ENCODE measurements at regions not wholly inside any gene's neighbourhood (a gene's known extent, or its start where the extent isn't known, plus 50 kb on each side); places are given as distances from the start of the nearest gene placed in this dataset.

GRCh38 chr3:83302091-83302490 is 1540.6 kb upstream of the GBE1 start:
- H3K4me1 Mint-ChIP-seq = no peaks in the 10 kb centered on the region
- no peaks in the 10 kb centered on the region for H3K27me3 Mint-ChIP-seq (ENCODE audit: low read depth in 3 of 3)
- peaks cover 8 to 46% (median 20%) of the 10 kb centered on the region in 6 donors for H3K9me3 Mint-ChIP-seq
- no peak overlapping the region for H3K4me3 Mint-ChIP-seq
- no peak for DNase-seq
- H3K27ac Mint-ChIP-seq = no peak overlapping the region
- no peaks in the 10 kb centered on the region for H3K36me3 Mint-ChIP-seq

- peaks cover 5 to 39% (median 31%) of the 10 kb centered on the region in 6 donors for H3K9me3 Mint-ChIP-seq
- DNase-seq = no peak
- no peaks in the 10 kb centered on the region for H3K27me3 Mint-ChIP-seq (ENCODE audit: low read depth in 3 of 3)
- H3K36me3 Mint-ChIP-seq = no peaks in the 10 kb centered on the region
- H3K4me1 Mint-ChIP-seq = no peaks in the 10 kb centered on the region
- no peak overlapping the region for H3K27ac Mint-ChIP-seq
- H3K4me3 Mint-ChIP-seq = no peak overlapping the region
These were observed 1556.2 kb upstream of the GBE1 start for GRCh38 chr3:83317605-83318004.

DNA sequence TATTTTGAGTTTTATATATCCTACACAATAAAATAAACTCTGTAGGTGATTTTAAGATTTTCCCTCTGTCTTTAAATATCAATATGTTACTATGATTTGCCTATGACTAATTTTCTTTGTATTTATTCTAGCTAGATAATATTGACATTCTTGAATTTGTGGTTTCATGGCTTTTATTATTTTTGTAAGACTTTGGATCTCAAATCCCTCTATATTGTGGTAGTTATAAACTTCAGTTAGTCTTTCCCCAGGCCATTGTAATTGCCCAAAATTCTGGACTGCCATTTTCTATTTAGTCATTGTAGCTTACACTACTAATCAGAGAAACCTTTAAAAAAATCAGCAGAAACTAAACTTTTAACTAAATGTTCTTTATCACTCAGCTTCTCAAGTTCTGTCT is 1559.3 kb upstream of the GBE1 start:
- H3K4me3 Mint-ChIP-seq = no peak overlapping the region
- no peak for DNase-seq
- no peak overlapping the region for H3K27ac Mint-ChIP-seq
- H3K27me3 Mint-ChIP-seq (ENCODE audit: low read depth in 3 of 3) = peaks cover 0 to 2% (median 0%) of the 10 kb centered on the region in 3 donors
- peaks cover 7 to 52% (median 41%) of the 10 kb centered on the region in 6 donors for H3K9me3 Mint-ChIP-seq
- H3K36me3 Mint-ChIP-seq = peaks cover 0 to 2% (median 0%) of the 10 kb centered on the region in 3 donors
- H3K4me1 Mint-ChIP-seq = no peaks in the 10 kb centered on the region

- Mint-ChIP-seq H3K27me3 (ENCODE audit: low read depth in 3 of 3) (peaks cover 0 to 3% (median 0%) of the 10 kb centered on the region in 3 donors), H3K9me3 (peaks cover 7 to 55% (median 42%) of the 10 kb centered on the region in 6 donors), H3K4me1 (no peaks in the 10 kb centered on the region), H3K4me3 (no peak overlapping the region), H3K27ac (no peak overlapping the region), H3K36me3 (peaks cover 0 to 5% (median 0%) of the 10 kb centered on the region in 3 donors)
- DNase-seq = no peak
These were observed 1560.0 kb upstream of the GBE1 start for GRCh38 chr3:83321457-83321856.

DNA sequence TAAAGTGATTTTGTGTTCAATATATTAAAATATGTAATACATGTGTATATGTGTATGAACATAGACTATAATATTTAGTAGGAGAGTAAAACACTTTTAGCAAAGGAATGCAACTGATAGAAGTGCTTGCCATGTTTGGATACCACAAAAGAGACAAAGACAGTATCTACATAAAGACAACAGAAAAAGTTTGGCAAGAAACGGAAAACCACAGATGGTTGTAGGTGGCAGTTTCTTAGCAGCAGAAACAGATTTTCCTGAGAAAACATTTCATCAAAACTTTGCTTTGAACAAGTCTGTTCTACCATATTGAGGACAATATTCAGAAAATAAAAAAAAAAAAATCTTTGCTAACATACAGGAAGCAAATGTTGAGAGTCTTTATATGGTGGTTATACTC is 1560.4 kb upstream of the GBE1 start:
- Mint-ChIP-seq H3K27ac (no peak overlapping the region), H3K36me3 (peaks cover 0 to 5% (median 0%) of the 10 kb centered on the region in 3 donors), H3K9me3 (peaks cover 7 to 55% (median 42%) of the 10 kb centered on the region in 6 donors), H3K4me3 (no peak overlapping the region), H3K27me3 (ENCODE audit: low read depth in 3 of 3) (peaks cover 0 to 3% (median 0%) of the 10 kb centered on the region in 3 donors), H3K4me1 (no peaks in the 10 kb centered on the region)
- no peak for DNase-seq

DNA sequence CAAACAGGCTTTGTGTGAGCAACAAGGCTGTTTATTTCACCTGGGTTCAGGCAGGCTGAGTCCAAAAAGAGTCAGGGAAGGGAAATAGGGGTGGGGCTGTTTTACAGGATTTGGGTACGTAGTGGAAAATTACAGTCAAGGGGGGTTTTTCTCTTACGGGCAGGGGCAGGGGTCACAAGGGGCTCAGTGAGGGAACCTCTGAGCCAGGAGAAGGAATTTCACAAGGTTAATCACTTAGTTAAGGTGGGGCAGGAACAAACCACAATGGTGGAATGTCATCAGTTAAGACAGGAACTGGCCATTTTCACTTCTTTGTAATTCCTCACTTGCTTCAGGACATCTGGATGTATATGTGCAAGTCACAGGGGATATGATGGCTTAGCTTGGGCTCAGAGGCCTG is 1592.8 kb upstream of the GBE1 start:
- peaks cover 20 to 74% (median 47%) of the 10 kb centered on the region in 6 donors for H3K9me3 Mint-ChIP-seq
- no peak for DNase-seq
- no peak overlapping the region for H3K27ac Mint-ChIP-seq
- no peaks in the 10 kb centered on the region for H3K4me1 Mint-ChIP-seq
- peaks cover 0 to 2% (median 0%) of the 10 kb centered on the region in 3 donors for H3K27me3 Mint-ChIP-seq (ENCODE audit: low read depth in 3 of 3)
- peaks cover 0 to 9% (median 4%) of the 10 kb centered on the region in 3 donors for H3K36me3 Mint-ChIP-seq
- H3K4me3 Mint-ChIP-seq = no peak overlapping the region

- peaks cover 20 to 80% (median 42%) of the 10 kb centered on the region in 6 donors for H3K9me3 Mint-ChIP-seq
- H3K36me3 Mint-ChIP-seq = peaks cover 0 to 4% (median 0%) of the 10 kb centered on the region in 3 donors
- H3K27ac Mint-ChIP-seq = no peak overlapping the region
- no peak for DNase-seq
- no peaks in the 10 kb centered on the region for H3K4me1 Mint-ChIP-seq
- H3K4me3 Mint-ChIP-seq = no peak overlapping the region
- H3K27me3 Mint-ChIP-seq (ENCODE audit: low read depth in 3 of 3) = peaks cover 1 to 3% (median 2%) of the 10 kb centered on the region in 3 donors
These were observed 1565.5 kb upstream of the CADM2 start for GRCh38 chr3:83393276-83393675.

DNA sequence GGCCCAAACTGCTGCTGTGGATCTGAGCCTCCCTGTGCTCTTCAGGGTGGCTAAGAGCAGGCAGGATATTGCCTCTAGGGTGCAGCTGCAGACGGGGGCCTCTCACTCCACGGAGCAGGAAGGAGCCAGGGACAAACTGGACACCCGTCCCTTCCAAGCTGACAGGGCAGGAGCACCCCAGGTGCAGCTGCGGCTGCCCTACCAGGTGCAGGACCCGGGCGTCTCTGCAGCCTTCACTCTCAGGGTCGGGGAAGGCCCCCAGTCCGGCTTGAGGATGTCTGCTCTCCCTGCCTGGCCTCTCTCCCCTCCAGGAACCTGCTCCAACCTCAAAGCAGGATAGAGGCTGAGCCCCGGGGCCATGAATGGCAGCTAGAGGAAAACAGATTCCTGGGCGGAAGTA is 1554.9 kb upstream of the CADM2 start:
- H3K9me3 Mint-ChIP-seq = peaks cover 5 to 23% (median 18%) of the 10 kb centered on the region in 6 donors
- H3K27ac Mint-ChIP-seq = no peak overlapping the region
- no peak overlapping the region for H3K4me3 Mint-ChIP-seq
- H3K27me3 Mint-ChIP-seq (ENCODE audit: low read depth in 3 of 3) = no peaks in the 10 kb centered on the region
- no peaks in the 10 kb centered on the region for H3K4me1 Mint-ChIP-seq
- no peak for DNase-seq
- H3K36me3 Mint-ChIP-seq = no peaks in the 10 kb centered on the region

DNA sequence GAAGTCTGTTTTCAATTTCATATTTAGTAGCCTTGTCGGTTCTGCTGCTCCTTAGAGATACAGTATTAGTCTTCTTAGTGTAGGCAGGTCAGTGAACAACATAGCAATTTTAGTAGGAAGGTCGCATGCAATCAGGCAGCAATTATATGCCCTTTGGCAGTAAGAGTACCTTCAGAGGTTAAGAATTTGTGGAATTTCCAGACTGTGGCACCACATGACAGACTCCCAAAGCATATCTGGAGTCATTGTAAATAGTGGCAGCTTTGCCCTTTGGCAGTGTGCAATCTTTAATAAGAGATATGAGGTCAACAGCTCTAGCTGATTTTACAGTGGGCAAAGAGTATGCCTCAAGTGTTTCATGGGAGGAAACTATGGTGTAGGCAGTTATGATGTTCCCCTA is 1532.5 kb upstream of the CADM2 start:
- Mint-ChIP-seq H3K36me3 (peaks cover 0 to 5% (median 0%) of the 10 kb centered on the region in 3 donors), H3K9me3 (peaks cover 7 to 57% (median 20%) of the 10 kb centered on the region in 6 donors), H3K27ac (no peak overlapping the region), H3K27me3 (ENCODE audit: low read depth in 3 of 3) (peaks cover 0 to 1% (median 0%) of the 10 kb centered on the region in 3 donors), H3K4me1 (no peaks in the 10 kb centered on the region), H3K4me3 (no peak overlapping the region)
- DNase-seq = no peak

GRCh38 chr3:83434880-83435587 is 1523.8 kb upstream of the CADM2 start:
- no peaks in the 10 kb centered on the region for H3K4me1 Mint-ChIP-seq
- H3K4me3 Mint-ChIP-seq = no peak overlapping the region
- no peak overlapping the region for H3K27ac Mint-ChIP-seq
- H3K9me3 Mint-ChIP-seq = peaks cover 6 to 36% (median 21%) of the 10 kb centered on the region in 6 donors
- no peaks in the 10 kb centered on the region for H3K36me3 Mint-ChIP-seq
- no peaks in the 10 kb centered on the region for H3K27me3 Mint-ChIP-seq (ENCODE audit: low read depth in 3 of 3)
- no peak for DNase-seq

DNA sequence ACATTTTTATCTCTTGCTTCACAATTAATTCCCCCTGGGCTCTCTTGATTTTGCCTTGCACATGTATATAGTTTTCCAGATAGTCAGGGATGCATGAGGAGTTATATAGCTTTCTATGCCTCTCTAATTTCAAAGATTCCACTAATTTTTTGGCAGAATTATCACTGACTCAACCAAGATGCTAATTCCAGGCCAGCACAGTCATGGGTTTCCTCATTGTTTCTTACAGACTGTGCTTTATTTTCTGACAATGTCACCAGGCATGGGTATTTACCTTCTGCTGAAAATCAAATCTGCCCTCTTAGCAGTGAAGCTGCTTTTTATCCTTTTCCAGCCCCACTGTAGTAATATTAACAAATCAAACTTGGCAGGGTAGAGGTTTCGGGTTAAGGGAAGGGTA is 1520.6 kb upstream of the CADM2 start:
- no peak for DNase-seq
- no peaks in the 10 kb centered on the region for H3K4me1 Mint-ChIP-seq
- peaks cover 0 to 8% (median 0%) of the 10 kb centered on the region in 3 donors for H3K36me3 Mint-ChIP-seq
- no peak overlapping the region for H3K4me3 Mint-ChIP-seq
- H3K27me3 Mint-ChIP-seq (ENCODE audit: low read depth in 3 of 3) = peaks cover 0 to 1% (median 0%) of the 10 kb centered on the region in 3 donors
- peaks cover 5 to 55% (median 32%) of the 10 kb centered on the region in 6 donors for H3K9me3 Mint-ChIP-seq
- H3K27ac Mint-ChIP-seq = no peak overlapping the region

DNA sequence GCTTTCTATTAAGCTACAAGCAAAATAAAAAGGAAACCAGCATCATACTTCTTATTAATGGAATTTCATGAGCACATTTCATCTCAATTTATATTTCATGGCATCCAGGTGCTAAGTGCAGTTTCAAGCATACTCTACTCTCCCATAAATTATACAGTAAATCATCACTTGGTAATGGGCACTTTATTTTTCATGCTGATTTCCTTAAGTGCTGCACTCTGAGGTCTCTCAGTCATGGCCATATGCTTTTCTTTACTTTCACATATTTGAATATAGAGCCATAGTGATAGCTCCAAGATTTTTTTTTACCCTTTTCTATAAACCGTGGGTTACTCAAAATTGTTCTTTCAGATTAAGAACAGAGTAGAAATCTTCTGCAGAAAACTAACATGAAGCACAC is 1505.7 kb upstream of the CADM2 start:
- peaks cover 6 to 44% (median 34%) of the 10 kb centered on the region in 6 donors for H3K9me3 Mint-ChIP-seq
- DNase-seq = no peak
- H3K4me3 Mint-ChIP-seq = no peak overlapping the region
- H3K27ac Mint-ChIP-seq = no peak overlapping the region
- peaks cover 0 to 4% (median 3%) of the 10 kb centered on the region in 3 donors for H3K36me3 Mint-ChIP-seq
- H3K4me1 Mint-ChIP-seq = no peaks in the 10 kb centered on the region
- peaks cover 0 to 1% (median 0%) of the 10 kb centered on the region in 3 donors for H3K27me3 Mint-ChIP-seq (ENCODE audit: low read depth in 3 of 3)

- no peak for DNase-seq
These were observed 1504.4 kb upstream of the CADM2 start for GRCh38 chr3:83454353-83454752.

DNA sequence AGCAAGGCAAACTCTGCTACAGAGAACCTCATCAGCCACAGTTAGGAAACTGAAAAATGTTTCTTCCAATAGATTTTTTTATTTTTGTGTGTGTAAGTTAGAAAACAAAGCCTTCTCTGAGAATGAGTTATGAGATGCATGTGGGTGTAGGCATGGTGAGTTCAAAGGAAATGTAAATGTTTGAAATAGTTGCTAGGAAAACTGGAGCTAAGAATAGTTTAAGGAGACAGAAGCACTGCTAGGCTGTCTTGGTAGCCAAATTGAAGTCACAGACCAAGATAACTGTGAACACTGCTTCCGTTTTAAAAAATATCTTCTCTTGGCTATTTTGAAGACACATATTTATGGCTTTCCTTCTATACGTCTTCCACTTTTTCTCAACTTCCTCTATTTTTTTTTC is 1501.2 kb upstream of the CADM2 start:
- DNase-seq = no peak
- peaks cover 8 to 34% (median 24%) of the 10 kb centered on the region in 6 donors for H3K9me3 Mint-ChIP-seq
- peaks cover 0 to 1% (median 0%) of the 10 kb centered on the region in 3 donors for H3K27me3 Mint-ChIP-seq (ENCODE audit: low read depth in 3 of 3)
- peaks cover 0 to 3% (median 0%) of the 10 kb centered on the region in 3 donors for H3K36me3 Mint-ChIP-seq
- no peak overlapping the region for H3K4me3 Mint-ChIP-seq
- H3K4me1 Mint-ChIP-seq = no peaks in the 10 kb centered on the region
- no peak overlapping the region for H3K27ac Mint-ChIP-seq

More at GRCh38 chr3:83454353-83454752, 1504.4 kb upstream of the CADM2 start:
- H3K4me3 Mint-ChIP-seq = no peak overlapping the region
- peaks cover 0 to 4% (median 3%) of the 10 kb centered on the region in 3 donors for H3K36me3 Mint-ChIP-seq
- peaks cover 0 to 1% (median 0%) of the 10 kb centered on the region in 3 donors for H3K27me3 Mint-ChIP-seq (ENCODE audit: low read depth in 3 of 3)
- H3K4me1 Mint-ChIP-seq = no peaks in the 10 kb centered on the region
- H3K27ac Mint-ChIP-seq = no peak overlapping the region
- peaks cover 7 to 48% (median 32%) of the 10 kb centered on the region in 6 donors for H3K9me3 Mint-ChIP-seq

Data from immature natural killer cell (primary cell).